Endothelial cell of umbilical vein (primary cell): ENCODE measurements at regions not wholly inside any gene's neighbourhood (a gene's known extent, or its start where the extent isn't known, plus 50 kb on each side); places are given as distances from the start of the nearest gene placed in this dataset.

Experiments
- BruUV-seq: library from RNA; stranded (reverse); fragments of 400-500 nt; replicated peaks from 2 replicates; lab custom pipeline; 2021; lab: Mats Ljungman, UMichigan
- CTCF ChIA-PET: fragments of 300-600, 350-600 bp; sonication (Branson Sonifier 250); formaldehyde crosslinking; loops from one replicate; lab custom pipeline; 2021; ENCODE audit warnings: antibody characterized with exemption, inconsistent platforms; lab: Charles Lee
- POLR2A ChIA-PET: fragments of 300-600, 350-600 bp; sonication (Branson Sonifier 250); formaldehyde crosslinking; loops from one replicate; lab custom pipeline; 2021; ENCODE audit warnings: antibody characterized with exemption, inconsistent platforms; lab: Charles Lee
- DNase-seq: peaks from one replicate; pipeline ENCODE4 v3.0.0-alpha.2; 2011; ENCODE audit warnings: low read depth, low spot score
- FAIRE-seq: peaks from 2 replicates; lab custom pipeline; 2011; peaks lifted over from hg19 to GRCh38; lab: Jason Lieb, UNC
- H2AFZ ChIP-seq: 2 replicates; pipeline ENCODE4 v1.6.0; 2012; ENCODE audit warnings: low read depth, low read length, control low read depth, inconsistent platforms
- H3K27ac ChIP-seq: 2 replicates; pipeline ENCODE4 v1.5.1; 2011; ENCODE audit warnings: low read depth, mild to moderate bottlenecking, control low read depth, low read length, moderate library complexity; ENCODE audit not compliant: insufficient read depth
- H3K27me3 ChIP-seq, 2 experiments: 2 replicates each; pipeline versions ENCODE4 v1.6.0 to v1.6.1; 2011; ENCODE audit warnings: low read length in 2 of 2, mixed read lengths in 1 of 2; ENCODE audit not compliant: control insufficient read depth in 2 of 2, insufficient read depth in 2 of 2
- H3K36me3 ChIP-seq, 2 experiments: 2 replicates in 1 of 2; 3 replicates in 1 of 2; pipeline ENCODE4 v1.5.1; 2011; ENCODE audit warnings: low read length in 2 of 2, mild to moderate bottlenecking in 1 of 2, moderate library complexity in 1 of 2; ENCODE audit not compliant: control insufficient read depth in 2 of 2, insufficient read depth in 2 of 2; ENCODE audit errors: extremely low read depth in 1 of 2
- H3K4me1 ChIP-seq: 3 replicates; pipeline ENCODE4 v1.5.1; 2011; ENCODE audit warnings: mild to moderate bottlenecking, low read length; ENCODE audit not compliant: control insufficient read depth, insufficient read depth; ENCODE audit errors: extremely low read depth
- H3K4me2 ChIP-seq: 2 replicates; pipeline ENCODE4 v1.6.1; 2011; ENCODE audit warnings: low read length, control low read depth, mixed read lengths; ENCODE audit not compliant: insufficient read depth
- H3K4me3 ChIP-seq, 3 experiments: fragments of 200-600 bp in 1 of 3; sonication (generic), shearing (Covaris generic) in 1 of 3; replicated peaks in 1 of 3; 2 replicates each; pipeline ENCODE4 v1.5.1; 2011 to 2016; ENCODE audit warnings: control low read depth in 3 of 3, low read length in 3 of 3, mild to moderate bottlenecking in 2 of 3, inconsistent platforms in 1 of 3, low read depth in 1 of 3, moderate library complexity in 1 of 3; ENCODE audit not compliant: insufficient read depth in 1 of 3
- H3K79me2 ChIP-seq: 2 replicates; pipeline ENCODE4 v1.6.0; 2012; ENCODE audit warnings: low read length, inconsistent platforms; ENCODE audit not compliant: control insufficient read depth, insufficient read depth
- H3K9ac ChIP-seq: replicated peaks from 2 replicates; pipeline ENCODE3; 2011; ENCODE audit warnings: low read length, control low read depth; ENCODE audit not compliant: insufficient read depth; ENCODE audit errors: extremely low read depth
- H3K9me1 ChIP-seq: replicated peaks from 3 replicates; pipeline ENCODE4 v1.6.0; 2011; ENCODE audit warnings: mild to moderate bottlenecking, low read length; ENCODE audit not compliant: control insufficient read depth, insufficient read depth; ENCODE audit errors: extremely low read depth
- H3K9me3 ChIP-seq: replicated peaks from 2 replicates; pipeline ENCODE4 v1.5.1; 2012; ENCODE audit warnings: low read length, inconsistent platforms; ENCODE audit not compliant: control insufficient read depth, insufficient read depth
- H4K20me1 ChIP-seq: replicated peaks from 2 replicates; pipeline ENCODE3; 2011; ENCODE audit warnings: mild to moderate bottlenecking, low read length; ENCODE audit not compliant: control insufficient read depth, insufficient read depth; ENCODE audit errors: extremely low read depth
- CTCF ChIP-seq, 2 donors: IDR thresholded peaks; 1 replicate in 1 of 2; 2 replicates in 1 of 2; pipeline ENCODE4 v1.5.1; 2011; ENCODE audit warnings: low read length in 2 of 2, mild to moderate bottlenecking in 2 of 2, moderate library complexity in 2 of 2, control low read depth in 1 of 2, inconsistent platforms in 1 of 2, low read depth in 1 of 2; ENCODE audit not compliant: insufficient read depth in 1 of 2; ENCODE audit errors: extremely low read depth in 1 of 2
- EZH2 ChIP-seq: IDR thresholded peaks from 2 replicates; pipeline ENCODE4 v1.6.1; 2012; ENCODE audit warnings: borderline replicate concordance, low read depth, mild to moderate bottlenecking, moderate library complexity, low read length, inconsistent platforms; ENCODE audit not compliant: severe bottlenecking
- FOS ChIP-seq: IDR thresholded peaks from 2 replicates; pipeline ENCODE4 v1.6.1; 2011; ENCODE audit warnings: mild to moderate bottlenecking, low read length, moderate library complexity, borderline replicate concordance; ENCODE audit not compliant: insufficient read depth
- GATA2 ChIP-seq: IDR thresholded peaks from 2 replicates; pipeline ENCODE4 v1.7.0; 2011; ENCODE audit warnings: low read depth, mild to moderate bottlenecking, moderate library complexity, mixed read lengths, low read length; ENCODE audit not compliant: insufficient read length, insufficient read depth
- JUN ChIP-seq: IDR thresholded peaks from 2 replicates; pipeline ENCODE4 v1.6.1; 2011; ENCODE audit warnings: borderline replicate concordance, low read depth; ENCODE audit not compliant: insufficient read length, insufficient read depth
- MAX ChIP-seq: IDR thresholded peaks from 2 replicates; pipeline ENCODE4 v1.6.1; 2011; ENCODE audit not compliant: insufficient read depth, insufficient read length
- MYC ChIP-seq: IDR thresholded peaks from one replicate; pipeline ENCODE4 v1.6.1; 2011; ENCODE audit warnings: mild to moderate bottlenecking, low read depth, low read length
- POLR2A ChIP-seq: IDR thresholded peaks from 2 replicates; pipeline ENCODE4 v1.6.1; 2012; ENCODE audit warnings: low read depth, mild to moderate bottlenecking, control low read depth, low read length
- POLR2AphosphoS5 ChIP-seq: IDR thresholded peaks from 2 replicates; pipeline ENCODE4 v1.6.1; 2012; ENCODE audit warnings: low read depth, mild to moderate bottlenecking, control low read depth, low read length, moderate library complexity; ENCODE audit not compliant: insufficient read depth
- dilution Hi-C: fragments of 300-500 bp; cut with MboI; formaldehyde crosslinking; loops from one replicate; pipeline ENCODE4 v1.15.0; 2019; ENCODE audit warnings: low sequenced_read_pairs; ENCODE audit not compliant: extremely low pct_ligation_motif_present
- intact Hi-C: fragments of 100-400 bp; cut with micrococcal nuclease; formaldehyde crosslinking; loops from one replicate; pipeline ENCODE4 v1.10.0; 2022

- ChIA-PET CTCF (no interaction called here), POLR2A (no interaction called here)
- Histone ChIP-seq H2AFZ (no peak overlapping the region), H3K79me2 (no peaks in the 10 kb centered on the region), H3K9me1 (no peaks in the 10 kb centered on the region), H3K9ac (no peak overlapping the region), H4K20me1 (no peaks in the 10 kb centered on the region), H3K9me3 (no peaks in the 10 kb centered on the region), H3K4me2 (no peak overlapping the region), H3K4me3 (no peak overlapping the region), H3K27ac (no peak overlapping the region), H3K4me1 (no peaks in the 10 kb centered on the region), H3K27me3 (no peaks in the 10 kb centered on the region), H3K36me3 (no peaks in the 10 kb centered on the region)
- TF ChIP-seq MAX (no peak), POLR2AphosphoS5 (no peak), MYC (no peak), EZH2 (no peak), GATA2 (no peak), CTCF (IDR thresholded peaks at IDR 0.05; ENCODE audit: extremely low read depth in 1 of 2, insufficient read depth in 1 of 2, low read depth in 1 of 2, low read length in 2 of 2) (no peak), FOS (no peak), POLR2A (no peak), JUN (no peak)
- dilution Hi-C loops, result no loop called here
- intact Hi-C loops, result no loop called here
- BruUV-seq, result no TSS peak
- DNase-seq (no peak), FAIRE-seq (no peak)
These were observed 680.4 kb downstream of the TDRD15 start for GRCh38 chr2:21804151-21804550.
